H1 (cell line): ENCODE measurements at regions not wholly inside any gene's neighbourhood (a gene's known extent, or its start where the extent isn't known, plus 50 kb on each side); places are given as distances from the start of the nearest gene placed in this dataset.

Experiments used
- BACH1 ChIP-seq: IDR thresholded peaks from 2 replicates; pipeline ENCODE4 v1.6.1; 2012; ENCODE audit warnings: low read length, improper control_type of control experiment
- EGR1 ChIP-seq: IDR thresholded peaks from 2 replicates; pipeline ENCODE4 v1.6.1; 2011; ENCODE audit warnings: low read depth, low read length, borderline replicate concordance
- EP300 ChIP-seq, 2 experiments: IDR thresholded peaks; 1 replicate in 1 of 2; 2 replicates in 1 of 2; pipeline ENCODE4 v1.6.1; 2011 to 2012; ENCODE audit warnings: low read depth in 2 of 2, low read length in 2 of 2, mild to moderate bottlenecking in 2 of 2, borderline replicate concordance in 1 of 2, inconsistent platforms in 1 of 2, moderate library complexity in 1 of 2
- RBBP5 ChIP-seq: IDR thresholded peaks from 2 replicates; pipeline ENCODE4 v1.7.1; 2012; ENCODE audit warnings: low read depth, mild to moderate bottlenecking, inconsistent platforms, low read length, moderate library complexity, borderline replicate concordance
- SP2 ChIP-seq: IDR thresholded peaks from 2 replicates; pipeline ENCODE4 v1.6.1; 2012; ENCODE audit warnings: mild to moderate bottlenecking, low read length, inconsistent platforms
- TF ChIP-seq, protein P1 (sequence below): IDR thresholded peaks from 2 replicates; pipeline ENCODE4 v1.6.1; 2012; ENCODE audit warnings: inconsistent platforms

DNA sequence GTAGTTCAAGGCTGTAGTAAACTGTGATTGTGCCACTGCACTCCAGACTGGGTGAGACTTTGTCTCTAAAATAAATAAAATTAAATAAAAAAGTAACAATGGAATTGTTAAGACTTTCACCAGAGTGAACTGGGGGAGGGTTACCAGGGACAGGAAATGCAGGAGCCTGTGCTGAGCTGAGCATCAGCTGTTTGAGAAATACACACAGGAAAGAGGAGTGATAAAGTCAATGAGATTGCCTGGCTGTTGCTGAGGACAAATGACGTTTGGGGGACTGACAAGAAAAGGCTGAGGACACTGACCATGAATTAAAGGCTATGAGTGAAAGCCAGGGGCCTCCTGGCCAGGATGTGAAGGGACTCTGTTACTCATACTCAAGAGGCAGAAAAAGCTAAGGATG, 226.3 kb downstream of the SETD4 start (continued):
- TF ChIP-seq RBBP5 (no peak), BACH1 (no peak), EGR1 (no peak), SP2 (no peak), EP300 (IDR thresholded peaks at IDR 0.05; ENCODE audit: borderline replicate concordance in 1 of 2, low read depth in 2 of 2, low read length in 2 of 2) (no peak)
- TF ChIP-seq, protein P1, sequence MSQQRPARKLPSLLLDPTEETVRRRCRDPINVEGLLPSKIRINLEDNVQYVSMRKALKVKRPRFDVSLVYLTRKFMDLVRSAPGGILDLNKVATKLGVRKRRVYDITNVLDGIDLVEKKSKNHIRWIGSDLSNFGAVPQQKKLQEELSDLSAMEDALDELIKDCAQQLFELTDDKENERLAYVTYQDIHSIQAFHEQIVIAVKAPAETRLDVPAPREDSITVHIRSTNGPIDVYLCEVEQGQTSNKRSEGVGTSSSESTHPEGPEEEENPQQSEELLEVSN: no peak
